ENCODE measurements at regions not wholly inside any gene's neighbourhood (a gene's known extent, or its start where the extent isn't known, plus 50 kb on each side); places are given as distances from the start of the nearest gene placed in this dataset.
A peak's percentile ranks its signal among the peaks of the same experiment; 100 is the strongest.
"Not testable (repeated sequence)": the region's sequence is repeated elsewhere in the genome, so short reads cannot be mapped to it uniquely, and the experiment has no call there.

DNA sequence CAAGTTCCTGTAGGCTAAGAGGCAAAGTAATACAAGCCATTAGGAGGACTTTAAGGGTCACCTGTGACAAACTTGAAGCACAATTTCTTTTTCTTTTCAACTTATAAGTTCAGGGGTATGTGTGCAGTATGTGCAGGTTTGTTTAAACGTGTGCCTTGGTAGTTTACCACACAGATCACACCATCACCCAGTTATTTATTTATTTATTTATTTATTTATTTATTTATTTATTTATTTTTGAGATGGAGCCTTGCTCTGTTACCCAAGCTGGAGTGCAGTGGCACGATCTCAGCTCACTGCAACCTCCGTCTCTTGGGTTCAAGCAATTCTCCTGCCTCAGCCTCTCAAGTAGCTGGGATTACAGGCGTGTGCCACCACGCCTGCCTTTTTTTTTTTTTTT, 86.2 kb upstream of the ACBD5 start:
- SMC1A ChIA-PET (ENCODE audit: uncharacterized antibody, unreplicated experiment) = interaction anchor here (2.2 kb wide), 1 partner anchor 18 kb away, joined by 9 read pairs; no protein-coding TSS in a partner anchor
- H3K9ac ChIP-seq (ENCODE audit: control insufficient read depth, insufficient read depth, low read length); BruUV-seq (replicated peaks); H3K9me3 ChIP-seq (replicated peaks; ENCODE audit: control insufficient read depth, insufficient read depth, low read length); H4K20me1 ChIP-seq (ENCODE audit: control insufficient read depth, insufficient read depth); H3K27ac ChIP-seq (ENCODE audit: control insufficient read depth, insufficient read depth); H3K4me1 ChIP-seq (ENCODE audit: control insufficient read depth, insufficient read depth, low read length); ATAC-seq; H2AFZ ChIP-seq (ENCODE audit: control insufficient read depth, low read depth, low read length); DNase-seq (ENCODE audit: low read depth, low spot score); intact Hi-C loops (cut with micrococcal nuclease; ENCODE audit: unreplicated experiment); H3K4me2 ChIP-seq (ENCODE audit: control insufficient read depth, insufficient read depth); FAIRE-seq; H3K27me3 ChIP-seq (replicated peaks in 1 of 2; ENCODE audit: control insufficient read depth in 2 of 2, insufficient read depth in 2 of 2, low read length in 1 of 2); H3K4me3 ChIP-seq; POLR2A ChIA-PET; H3K36me3 ChIP-seq (ENCODE audit: control insufficient read depth in 2 of 2, insufficient read depth in 2 of 2, low read length in 1 of 2); RAD21 ChIA-PET (ENCODE audit: unreplicated experiment); H3K79me2 ChIP-seq (ENCODE audit: control insufficient read depth, insufficient read depth, low read length): not testable (repeated sequence)
- CTCF ChIA-PET = interaction anchor here (1.2 kb wide), 1 partner anchor 51 kb away, joined by 3 read pairs; no protein-coding TSS in a partner anchor
- in situ Hi-C loops (cut with MboI) = loop anchor here (5.0 to 10.0 kb wide), 2 partner anchors 702 to 754 kb away; no protein-coding TSS in a partner anchor
- WGBS (ENCODE audit: insufficient coverage, insufficient replicate concordance, low lambda C conversion rate, missing lambda C conversion rate) = 67% methylated on average over 3 of the region's 5 CpGs

DNA sequence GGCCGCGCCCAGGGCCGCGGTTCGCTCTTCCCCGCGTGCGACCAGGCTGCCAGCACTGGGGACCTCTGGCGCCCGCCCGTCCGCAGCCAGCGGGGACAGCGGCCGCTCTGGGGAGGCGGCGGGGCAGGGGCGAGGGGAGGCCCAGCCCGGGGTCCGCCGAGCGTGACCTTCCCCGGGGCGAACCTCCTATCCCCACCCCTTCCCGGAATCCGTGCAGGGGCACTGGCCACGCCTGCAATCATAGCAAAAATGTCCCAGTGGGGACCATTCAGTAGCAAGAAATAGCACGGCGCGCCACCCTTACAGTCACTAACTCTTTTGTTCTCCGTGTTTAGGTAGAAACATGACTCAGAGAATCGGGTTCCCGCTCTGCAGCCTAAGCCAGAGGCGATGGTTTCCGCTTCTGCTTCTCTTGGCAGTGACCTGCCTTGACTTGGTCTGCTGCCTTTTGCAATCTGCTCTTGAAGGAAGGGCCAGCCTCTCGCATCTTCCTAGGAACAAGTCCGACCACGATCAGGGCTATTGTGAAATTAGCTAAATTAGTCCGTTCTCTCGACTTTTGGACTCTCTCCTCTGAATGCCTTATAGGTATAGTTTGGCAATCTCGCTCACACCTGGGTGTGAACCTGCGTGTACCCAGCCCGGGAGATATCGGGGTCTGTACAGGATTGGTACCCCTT, 79.3 kb upstream of the ACBD5 start:
- Histone ChIP-seq H3K4me2 (ENCODE audit: control insufficient read depth, insufficient read depth) (peak overlapping the region; percentile 31), H3K4me1 (ENCODE audit: control insufficient read depth, insufficient read depth, low read length) (peaks cover 4% of the 10 kb centered on the region)

GRCh38 chr10:27319139-27319538, 78.5 kb upstream of the ACBD5 start:
- H3K4me3 ChIP-seq; CTCF ChIA-PET; POLR2A ChIA-PET; H3K4me1 ChIP-seq (ENCODE audit: control insufficient read depth, insufficient read depth, low read length); H3K36me3 ChIP-seq (ENCODE audit: control insufficient read depth in 2 of 2, insufficient read depth in 2 of 2, low read length in 1 of 2); BruUV-seq (replicated peaks); H3K79me2 ChIP-seq (ENCODE audit: control insufficient read depth, insufficient read depth, low read length); DNase-seq (ENCODE audit: low read depth, low spot score); H3K27me3 ChIP-seq (replicated peaks in 1 of 2; ENCODE audit: control insufficient read depth in 2 of 2, insufficient read depth in 2 of 2, low read length in 1 of 2); H3K27ac ChIP-seq (ENCODE audit: control insufficient read depth, insufficient read depth); H4K20me1 ChIP-seq (ENCODE audit: control insufficient read depth, insufficient read depth); RAD21 ChIA-PET (ENCODE audit: unreplicated experiment); FAIRE-seq; SMC1A ChIA-PET (ENCODE audit: uncharacterized antibody, unreplicated experiment); intact Hi-C loops (cut with micrococcal nuclease; ENCODE audit: unreplicated experiment); H3K9me3 ChIP-seq (replicated peaks; ENCODE audit: control insufficient read depth, insufficient read depth, low read length); H3K9ac ChIP-seq (ENCODE audit: control insufficient read depth, insufficient read depth, low read length); in situ Hi-C loops (cut with MboI): not testable (repeated sequence)
- H3K4me2 ChIP-seq (ENCODE audit: control insufficient read depth, insufficient read depth) = peak overlapping the region; percentile 31
- peak; percentile 30; the same call in 2 of the 3 replicates for ATAC-seq
- peak overlapping the region; percentile 34; the same call in 1 of the 2 replicates for H2AFZ ChIP-seq (ENCODE audit: control insufficient read depth, low read depth, low read length)
- 79% methylated on average over 5 of the region's 5 CpGs for WGBS (ENCODE audit: insufficient coverage, insufficient replicate concordance, low lambda C conversion rate, missing lambda C conversion rate)

More for the DNA sequence above, 79.3 kb upstream of the ACBD5 start:
- DNase-seq (ENCODE audit: low read depth, low spot score) = no peak
- ChIA-PET POLR2A (no interaction called here), CTCF (interaction anchor here (1.4 kb wide), 1 partner anchor 10 kb away, joined by 3 read pairs; no protein-coding TSS in a partner anchor), SMC1A (ENCODE audit: uncharacterized antibody, unreplicated experiment) (interaction anchor here (2.0 kb wide), 1 partner anchor 10 kb away, joined by 11 read pairs; no protein-coding TSS in a partner anchor), RAD21 (ENCODE audit: unreplicated experiment) (no interaction called here)
- no peaks in the 10 kb centered on the region for H4K20me1 ChIP-seq (ENCODE audit: control insufficient read depth, insufficient read depth)
- no peak for TF ChIP-seq STAT1 (conservative IDR thresholded peaks at IDR 0.05)
- TF ChIP-seq USF2 (IDR thresholded peaks at IDR 0.05; ENCODE audit: borderline replicate concordance, low read depth, low read length) = no peak
- TF ChIP-seq TCF12 (IDR thresholded peaks at IDR 0.05; ENCODE audit: low read depth, low read length) = no peak
- no peak for TF ChIP-seq FOS (IDR thresholded peaks at IDR 0.05; ENCODE audit: borderline replicate concordance, extremely low read depth, insufficient read length)
- TF ChIP-seq, protein P1, sequence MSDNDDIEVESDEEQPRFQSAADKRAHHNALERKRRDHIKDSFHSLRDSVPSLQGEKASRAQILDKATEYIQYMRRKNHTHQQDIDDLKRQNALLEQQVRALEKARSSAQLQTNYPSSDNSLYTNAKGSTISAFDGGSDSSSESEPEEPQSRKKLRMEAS (IDR thresholded peaks at IDR 0.05; ENCODE audit: low read depth, low read length) = no peak
- TF ChIP-seq CREB1 (IDR thresholded peaks at IDR 0.05; ENCODE audit: low read depth) = no peak
- no peak for TF ChIP-seq KLF5 (IDR thresholded peaks at IDR 0.05; ENCODE audit: partially characterized antibody)
- no peak for TF ChIP-seq EGR1 (IDR thresholded peaks at IDR 0.05; ENCODE audit: borderline replicate concordance in 1 of 2, low read depth in 2 of 2, low read length in 2 of 2)
- FAIRE-seq = no peak
- no peaks in the 10 kb centered on the region for H3K27me3 ChIP-seq (replicated peaks in 1 of 2; ENCODE audit: control insufficient read depth in 2 of 2, insufficient read depth in 2 of 2, low read length in 1 of 2)
- intact Hi-C loops (cut with micrococcal nuclease; ENCODE audit: unreplicated experiment) (loop anchor here (5.0 kb wide), 2 partner anchors 693 to 748 kb away; no protein-coding TSS in a partner anchor), in situ Hi-C loops (cut with MboI) (loop anchor here (10.0 kb wide), 1 partner anchor 695 kb away; no protein-coding TSS in a partner anchor)
- H3K36me3 ChIP-seq (ENCODE audit: control insufficient read depth in 2 of 2, insufficient read depth in 2 of 2, low read length in 1 of 2) = no peaks in the 10 kb centered on the region
- no peaks in the 10 kb centered on the region; the same call in 2 of the 3 replicates for H3K9me3 ChIP-seq (replicated peaks; ENCODE audit: control insufficient read depth, insufficient read depth, low read length)
- H3K4me3 ChIP-seq = no peak overlapping the region
- H3K79me2 ChIP-seq (ENCODE audit: control insufficient read depth, insufficient read depth, low read length) = no peaks in the 10 kb centered on the region
- no peak overlapping the region for H3K9ac ChIP-seq (ENCODE audit: control insufficient read depth, insufficient read depth, low read length)
- ATAC-seq = peak; percentile 71
- H3K27ac ChIP-seq (ENCODE audit: control insufficient read depth, insufficient read depth) = no peak overlapping the region
- 19% methylated on average over 44 of the region's 44 CpGs for WGBS (ENCODE audit: insufficient coverage, insufficient replicate concordance, low lambda C conversion rate, missing lambda C conversion rate)
- no TSS peak for BruUV-seq (replicated peaks)
- H2AFZ ChIP-seq (ENCODE audit: control insufficient read depth, low read depth, low read length) = peak overlapping the region; percentile 42
